Stimulated activated CD8-positive, alpha-beta memory T cell treated with anti-CD3 and anti-CD28 coated beads, Interleukin-15, amount 100 ng/mL, for 24 hours (primary cell): ENCODE measurements at regions not wholly inside any gene's neighbourhood (a gene's known extent, or its start where the extent isn't known, plus 50 kb on each side); places are given as distances from the start of the nearest gene placed in this dataset.

Source experiments
- DNase-seq: peaks from one replicate; pipeline ENCODE4 v3.0.0-alpha.2; 2020; ENCODE audit warnings: low read depth

DNA sequence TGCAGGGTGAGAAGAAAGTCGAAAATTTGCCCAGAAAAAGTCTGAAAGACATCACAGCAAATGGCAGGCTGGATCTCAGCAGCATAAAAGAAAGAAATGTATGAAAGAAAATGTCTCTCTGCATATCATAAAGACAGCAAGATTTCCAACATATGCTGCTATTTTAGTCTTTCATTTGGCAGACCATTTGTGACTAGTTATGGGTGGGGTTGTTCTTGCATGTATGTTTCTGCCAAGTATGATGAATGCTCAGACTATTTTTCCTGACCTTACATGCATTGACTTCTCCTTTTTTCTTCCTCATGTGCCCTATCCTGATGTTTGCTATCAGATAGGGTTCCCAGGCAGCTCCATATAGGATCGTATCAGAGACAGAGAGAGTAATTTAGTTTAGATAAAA lies 58.5 kb upstream of the PARD3B start:
- DNase-seq = no peak

DNA sequence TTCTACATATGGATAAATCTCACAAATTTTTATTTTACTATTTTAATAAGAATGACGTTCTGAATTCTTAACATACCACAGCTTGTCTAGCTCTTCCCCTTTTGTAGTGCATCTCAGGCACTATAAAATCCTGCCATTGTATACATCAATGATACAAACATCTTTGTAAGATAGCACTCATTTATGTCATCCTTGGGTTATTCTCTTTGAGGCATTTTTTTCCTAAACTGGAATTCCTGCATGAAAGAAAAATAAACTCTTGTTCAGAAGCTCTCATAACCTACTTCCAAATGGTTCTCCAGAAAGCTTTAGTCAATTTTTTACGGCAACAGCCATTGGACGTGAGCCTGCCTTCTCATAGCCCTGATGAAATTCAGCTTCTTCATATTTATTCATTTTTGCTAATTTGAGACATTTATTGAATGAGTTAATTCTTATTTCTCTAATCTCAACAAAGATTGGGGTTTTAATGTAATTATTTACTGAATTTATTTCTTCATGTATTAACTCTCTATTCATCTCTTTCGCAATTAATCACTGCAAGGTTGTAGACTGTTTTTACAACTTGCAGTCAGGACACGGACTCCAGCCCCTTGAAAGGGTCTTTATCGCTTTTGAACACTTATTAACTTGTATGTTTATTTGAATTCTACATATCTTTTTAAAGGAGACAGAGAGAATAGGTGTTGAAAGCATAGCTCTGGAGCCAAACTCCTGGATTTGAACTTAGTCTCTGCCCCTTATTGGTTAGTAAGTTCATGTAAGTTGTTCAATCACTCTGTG lies 57.6 kb upstream of the PARD3B start:
- no peak for DNase-seq

DNA sequence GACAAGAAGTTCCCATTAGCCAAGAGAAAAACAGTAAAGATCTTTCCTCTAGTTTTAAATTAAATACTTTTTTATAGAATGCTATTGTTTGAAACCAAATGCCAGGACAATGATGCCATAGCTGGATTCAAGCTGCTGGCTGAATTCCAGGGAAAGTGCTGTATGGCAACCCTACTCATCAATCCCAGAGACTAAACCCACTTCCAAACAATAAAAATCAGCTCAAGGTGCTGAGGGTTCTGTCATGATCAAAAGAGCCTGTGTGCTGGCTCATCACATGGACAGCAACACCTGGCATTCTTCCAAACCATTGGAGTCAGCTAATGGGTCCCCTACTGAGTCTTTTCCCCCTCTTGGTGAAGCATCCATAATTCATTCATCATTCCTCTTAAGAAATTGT lies 53.7 kb upstream of the PARD3B start:
- no peak for DNase-seq

DNA sequence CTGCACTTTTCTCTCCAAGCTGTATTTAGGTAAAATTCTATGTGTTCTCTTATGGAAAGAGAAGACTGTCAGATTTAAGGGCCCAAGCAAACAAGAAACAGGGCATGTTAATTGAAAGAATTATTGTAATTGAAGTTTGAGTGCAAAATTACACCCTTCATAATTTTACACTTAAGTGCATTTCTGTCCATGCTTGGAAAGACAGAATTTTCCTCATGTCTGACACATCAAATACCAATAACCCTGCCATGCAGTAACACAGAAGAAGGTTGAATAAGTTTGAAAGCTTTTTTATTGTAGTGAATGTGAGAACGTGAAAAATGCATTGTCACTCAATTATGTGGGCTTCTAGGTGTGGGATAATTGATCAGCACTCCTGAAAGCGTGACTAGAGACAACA lies 52.9 kb upstream of the PARD3B start:
- DNase-seq = no peak

DNA sequence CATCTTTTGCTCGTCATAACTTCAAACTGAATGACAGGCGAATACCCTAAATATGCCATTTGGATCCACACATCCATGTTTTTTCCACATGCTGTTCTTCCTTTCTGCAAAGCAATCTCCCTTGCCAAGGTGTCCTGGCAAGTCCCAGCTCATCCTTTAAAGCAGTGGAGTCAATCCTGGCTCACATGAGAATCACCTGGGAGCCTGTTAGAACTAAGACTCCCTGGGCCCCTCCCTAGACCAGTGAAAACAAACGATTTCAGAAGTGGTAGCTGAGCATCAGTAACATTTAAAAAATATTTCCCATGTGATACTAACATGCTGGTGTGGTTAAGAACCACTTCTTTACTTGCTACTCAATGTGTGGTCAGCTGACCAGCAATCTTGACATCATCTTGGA lies 50.6 kb upstream of the PARD3B start:
- DNase-seq = no peak

DNA sequence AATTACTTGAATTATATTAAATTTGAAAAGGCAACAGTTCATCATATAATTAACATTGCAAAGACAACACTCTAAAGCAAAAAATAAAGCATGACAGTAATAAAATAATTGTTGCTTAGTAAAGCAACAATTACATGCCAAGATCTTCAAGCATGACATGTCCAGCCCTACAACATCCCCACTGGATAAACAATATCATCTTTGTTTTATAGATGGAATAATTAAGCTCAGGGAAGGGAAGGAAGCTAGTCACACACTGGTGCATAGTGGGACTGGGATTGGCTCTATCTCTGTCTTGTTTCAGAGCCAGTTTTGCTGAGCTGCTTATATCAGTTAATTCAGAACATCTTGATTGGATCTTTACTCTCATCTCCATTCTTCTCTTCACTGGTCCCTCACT lies 49.9 kb upstream of the PARD3B start:
- DNase-seq = no peak
